ENCODE measurements at regions not wholly inside any gene's neighbourhood (a gene's known extent, or its start where the extent isn't known, plus 50 kb on each side); places are given as distances from the start of the nearest gene placed in this dataset.

DNA sequence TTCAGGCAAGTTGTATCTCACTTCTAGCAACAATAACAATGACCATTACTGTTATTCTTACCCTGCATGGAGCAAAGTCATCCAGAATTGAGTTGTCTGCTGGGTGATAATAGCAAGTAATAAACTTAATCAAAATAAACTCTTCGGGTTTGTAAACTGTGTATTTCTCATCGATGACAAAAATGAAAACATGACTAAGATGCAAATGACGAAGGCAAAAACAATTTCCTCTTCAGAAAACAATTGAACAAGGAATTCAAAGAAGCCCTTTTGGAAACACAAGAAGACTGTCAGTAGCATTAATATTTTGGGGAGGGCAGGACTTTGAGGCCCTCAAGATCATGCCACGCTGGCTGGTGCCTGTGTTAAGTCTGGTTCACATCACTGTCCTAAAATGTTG, 232.0 kb downstream of the BTG1 start:
- no peak for TF ChIP-seq EZH2 (IDR thresholded peaks at IDR 0.05; ENCODE audit: borderline replicate concordance, low read depth, low read length, severe bottlenecking)
- TF ChIP-seq, protein P1, sequence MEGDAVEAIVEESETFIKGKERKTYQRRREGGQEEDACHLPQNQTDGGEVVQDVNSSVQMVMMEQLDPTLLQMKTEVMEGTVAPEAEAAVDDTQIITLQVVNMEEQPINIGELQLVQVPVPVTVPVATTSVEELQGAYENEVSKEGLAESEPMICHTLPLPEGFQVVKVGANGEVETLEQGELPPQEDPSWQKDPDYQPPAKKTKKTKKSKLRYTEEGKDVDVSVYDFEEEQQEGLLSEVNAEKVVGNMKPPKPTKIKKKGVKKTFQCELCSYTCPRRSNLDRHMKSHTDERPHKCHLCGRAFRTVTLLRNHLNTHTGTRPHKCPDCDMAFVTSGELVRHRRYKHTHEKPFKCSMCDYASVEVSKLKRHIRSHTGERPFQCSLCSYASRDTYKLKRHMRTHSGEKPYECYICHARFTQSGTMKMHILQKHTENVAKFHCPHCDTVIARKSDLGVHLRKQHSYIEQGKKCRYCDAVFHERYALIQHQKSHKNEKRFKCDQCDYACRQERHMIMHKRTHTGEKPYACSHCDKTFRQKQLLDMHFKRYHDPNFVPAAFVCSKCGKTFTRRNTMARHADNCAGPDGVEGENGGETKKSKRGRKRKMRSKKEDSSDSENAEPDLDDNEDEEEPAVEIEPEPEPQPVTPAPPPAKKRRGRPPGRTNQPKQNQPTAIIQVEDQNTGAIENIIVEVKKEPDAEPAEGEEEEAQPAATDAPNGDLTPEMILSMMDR (IDR thresholded peaks at IDR 0.05; ENCODE audit: borderline replicate concordance, extremely low read depth, low read length, poor library complexity, severe bottlenecking): no peak
